ENCODE measurements at regions not wholly inside any gene's neighbourhood (a gene's known extent, or its start where the extent isn't known, plus 50 kb on each side); places are given as distances from the start of the nearest gene placed in this dataset.

GRCh38 chr6:134468633-134469032 lies 150.7 kb upstream of the SGK1 start:
- H3F3A ChIP-seq (ENCODE audit: insufficient read depth, low read depth), result peaks cover 5% of the 10 kb centered on the region; the same call in 1 of the 2 replicates
- intact Hi-C loops (cut with micrococcal nuclease; ENCODE audit: unreplicated experiment), result no loop called here
- H3K79me2 ChIP-seq (ENCODE audit: low read depth), result no peaks in the 10 kb centered on the region
- ChIA-PET POLR2A (ENCODE audit: unreplicated experiment) (interaction anchor here (0.6 kb wide), 1 partner anchor 307 kb away, joined by 4 read pairs; no protein-coding TSS in a partner anchor), CTCF (interaction anchor here (0.5 to 0.6 kb wide), 2 partner anchors 10 to 170 kb away, joined by 6 to 7 read pairs; no protein-coding TSS in a partner anchor)
- no peak overlapping the region for H2AFZ ChIP-seq
- peaks cover 17% of the 10 kb centered on the region for H3K4me1 ChIP-seq (replicated peaks; ENCODE audit: insufficient read depth)
- no TSS peak for BruUV-seq (replicated peaks)
- DNase-seq, result no peak
- H3K4me3 ChIP-seq, result no peak overlapping the region
- H3K36me3 ChIP-seq (ENCODE audit: low read depth), result no peaks in the 10 kb centered on the region
- no peak overlapping the region for H3K27ac ChIP-seq
- H3K9me2 ChIP-seq (ENCODE audit: insufficient read depth), result no peaks in the 10 kb centered on the region
- H3K9me3 ChIP-seq (ENCODE audit: insufficient read depth, low read depth), result no peaks in the 10 kb centered on the region; the same call in 1 of the 2 replicates
- H3K27me3 ChIP-seq (ENCODE audit: insufficient read depth, low read depth), result no peaks in the 10 kb centered on the region
- TF ChIP-seq EZH2 (IDR thresholded peaks at IDR 0.05; ENCODE audit: low read depth) (no peak), CTCF (conservative IDR thresholded peaks at IDR 0.05) (no peak)
- H3K4me2 ChIP-seq, result no peak overlapping the region
- H4K20me1 ChIP-seq (ENCODE audit: insufficient read depth), result no peaks in the 10 kb centered on the region

GRCh38 chr6:134467620-134468019 lies 149.7 kb upstream of the SGK1 start:
- ChIA-PET POLR2A (ENCODE audit: unreplicated experiment) (no interaction called here), CTCF (interaction anchor here (0.6 kb wide), 1 partner anchor 993 kb away, joined by 3 read pairs; no protein-coding TSS in a partner anchor)
- TF ChIP-seq EZH2 (IDR thresholded peaks at IDR 0.05; ENCODE audit: low read depth) (no peak), CTCF (conservative IDR thresholded peaks at IDR 0.05) (no peak)
- H3K9me2 ChIP-seq (ENCODE audit: insufficient read depth), result no peaks in the 10 kb centered on the region
- H3K27ac ChIP-seq, result no peak overlapping the region
- no peak overlapping the region for H3K4me3 ChIP-seq
- no peaks in the 10 kb centered on the region for H3K27me3 ChIP-seq (ENCODE audit: insufficient read depth, low read depth)
- no peaks in the 10 kb centered on the region for H3K36me3 ChIP-seq (ENCODE audit: low read depth)
- intact Hi-C loops (cut with micrococcal nuclease; ENCODE audit: unreplicated experiment), result no loop called here
- no peaks in the 10 kb centered on the region for H4K20me1 ChIP-seq (ENCODE audit: insufficient read depth)
- H2AFZ ChIP-seq, result no peak overlapping the region
- H3K9me3 ChIP-seq (ENCODE audit: insufficient read depth, low read depth), result no peaks in the 10 kb centered on the region; the same call in 1 of the 2 replicates
- H3K4me1 ChIP-seq (replicated peaks; ENCODE audit: insufficient read depth), result peaks cover 17% of the 10 kb centered on the region
- peak overlapping the region; percentile 39 for H3K4me2 ChIP-seq
- BruUV-seq (replicated peaks), result no TSS peak
- H3F3A ChIP-seq (ENCODE audit: insufficient read depth, low read depth), result peaks cover 5% of the 10 kb centered on the region; the same call in 1 of the 2 replicates
- no peak for DNase-seq
- H3K79me2 ChIP-seq (ENCODE audit: low read depth), result no peaks in the 10 kb centered on the region

- H3K4me2 ChIP-seq, result peak overlapping the region; percentile 39
- no peaks in the 10 kb centered on the region for H3K79me2 ChIP-seq (ENCODE audit: low read depth)
- H3K9me3 ChIP-seq (ENCODE audit: insufficient read depth, low read depth), result no peaks in the 10 kb centered on the region; the same call in 1 of the 2 replicates
- H3K4me1 ChIP-seq (replicated peaks; ENCODE audit: insufficient read depth), result peaks cover 17% of the 10 kb centered on the region
- H3K27ac ChIP-seq, result no peak overlapping the region
- peak in 1 of 2 experiments; percentile 72 for DNase-seq
- no peaks in the 10 kb centered on the region for H3K27me3 ChIP-seq (ENCODE audit: insufficient read depth, low read depth)
- H3K4me3 ChIP-seq, result no peak overlapping the region
- peaks cover 5% of the 10 kb centered on the region; the same call in 1 of the 2 replicates for H3F3A ChIP-seq (ENCODE audit: insufficient read depth, low read depth)
- intact Hi-C loops (cut with micrococcal nuclease; ENCODE audit: unreplicated experiment), result no loop called here
- H3K36me3 ChIP-seq (ENCODE audit: low read depth), result no peaks in the 10 kb centered on the region
- ChIA-PET POLR2A (ENCODE audit: unreplicated experiment) (no interaction called here), CTCF (interaction anchor here (0.6 kb wide), 1 partner anchor 273 kb away, joined by 4 read pairs; no protein-coding TSS in a partner anchor)
- H3K9me2 ChIP-seq (ENCODE audit: insufficient read depth), result no peaks in the 10 kb centered on the region
- no peak overlapping the region for H2AFZ ChIP-seq
- TF ChIP-seq CTCF (conservative IDR thresholded peaks at IDR 0.05) (no peak), EZH2 (IDR thresholded peaks at IDR 0.05; ENCODE audit: low read depth) (no peak)
- H4K20me1 ChIP-seq (ENCODE audit: insufficient read depth), result no peaks in the 10 kb centered on the region
- no TSS peak for BruUV-seq (replicated peaks)
These were observed 149.0 kb upstream of the SGK1 start for GRCh38 chr6:134466771-134467525.
